Fibroblast of pulmonary artery (primary cell): ENCODE measurements at regions not wholly inside any gene's neighbourhood (a gene's known extent, or its start where the extent isn't known, plus 50 kb on each side); places are given as distances from the start of the nearest gene placed in this dataset.
"Not testable (repeated sequence)": the region's sequence is repeated elsewhere in the genome, so short reads cannot be mapped to it uniquely, and the experiment has no call there.

ENCODE experiments used
- DNase-seq: peaks from one replicate; pipeline ENCODE4 v3.0.0-alpha.2; 2010; ENCODE audit warnings: low read depth
- H3K4me3 ChIP-seq: replicated peaks from 2 replicates; pipeline ENCODE4 v1.5.1; 2011; ENCODE audit warnings: low read depth, mild to moderate bottlenecking, control low read depth, low read length, moderate library complexity
- CTCF ChIP-seq: IDR thresholded peaks from 2 replicates; pipeline ENCODE4 v1.5.1; 2011; ENCODE audit warnings: mild to moderate bottlenecking, control low read depth, low read length, inconsistent platforms; ENCODE audit errors: missing control alignments

DNA sequence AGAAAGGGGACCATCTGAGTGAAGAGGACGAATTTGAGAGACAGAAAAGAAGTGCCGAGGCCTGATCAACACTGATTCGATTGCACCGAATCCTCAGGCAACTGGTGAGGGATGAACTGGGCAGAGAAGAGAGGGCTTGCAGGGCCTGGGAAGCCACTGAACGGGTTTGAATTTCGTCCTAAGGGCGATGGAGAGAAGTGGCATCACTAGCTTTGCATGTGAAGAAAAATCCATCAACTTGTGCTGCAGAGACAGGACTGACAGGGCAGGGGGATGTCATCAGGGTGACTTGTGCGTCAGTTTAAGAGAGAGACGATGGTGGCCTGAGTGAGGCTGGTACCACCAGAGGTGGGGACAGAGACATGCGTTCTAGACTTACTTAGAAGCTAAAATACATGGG is 73.7 kb upstream of the SLC22A23 start:
- no peak for DNase-seq
- TF ChIP-seq CTCF, result no peak
- no peak overlapping the region for H3K4me3 ChIP-seq

- no peak for DNase-seq
- TF ChIP-seq CTCF, result no peak
- no peak overlapping the region for H3K4me3 ChIP-seq
These were observed 72.9 kb upstream of the SLC22A23 start for GRCh38 chr6:3529721-3530120.

DNA sequence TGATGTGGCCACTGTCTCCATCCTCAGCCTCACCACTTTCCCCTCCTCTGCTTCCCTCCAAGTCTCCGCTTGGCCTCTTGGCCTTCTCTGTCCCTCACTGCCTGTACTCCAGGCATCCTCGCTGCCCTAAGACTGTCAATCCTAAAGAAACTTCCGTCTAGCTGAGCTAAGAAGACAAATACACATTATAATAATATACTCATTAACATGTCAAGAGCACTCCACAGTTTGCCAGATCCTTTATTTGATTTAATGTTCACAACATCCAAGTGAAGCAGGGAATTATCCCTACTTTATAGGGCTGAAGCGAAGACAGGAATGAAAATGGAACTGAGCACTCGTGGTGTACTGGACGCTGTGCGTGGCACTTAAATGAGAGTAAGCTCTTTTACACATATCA is 72.4 kb upstream of the SLC22A23 start:
- no peak for TF ChIP-seq CTCF
- DNase-seq, result no peak
- no peak overlapping the region for H3K4me3 ChIP-seq

GRCh38 chr6:3528081-3528671 is 71.3 kb upstream of the SLC22A23 start:
- not testable (repeated sequence) for H3K4me3 ChIP-seq, DNase-seq

GRCh38 chr6:3527651-3527977 is 70.8 kb upstream of the SLC22A23 start:
- DNase-seq, result peak; percentile 72
- H3K4me3 ChIP-seq, result no peak overlapping the region
- TF ChIP-seq CTCF, result no peak

- no peak overlapping the region for H3K4me3 ChIP-seq
- peak; percentile 53 for DNase-seq
- TF ChIP-seq CTCF, result no peak
These were observed 70.3 kb upstream of the SLC22A23 start for GRCh38 chr6:3526962-3527650.

GRCh38 chr6:3525915-3526314 is 69.1 kb upstream of the SLC22A23 start:
- TF ChIP-seq CTCF, result no peak
- no peak overlapping the region for H3K4me3 ChIP-seq
- DNase-seq, result no peak
